Calu3 (cell line): ENCODE measurements at regions not wholly inside any gene's neighbourhood (a gene's known extent, or its start where the extent isn't known, plus 50 kb on each side); places are given as distances from the start of the nearest gene placed in this dataset.

ENCODE experiments used
- BruUV-seq: library from RNA; stranded (reverse); fragments of 400-500 nt; replicated peaks from 2 replicates; lab custom pipeline; 2021; lab: Mats Ljungman, UMichigan
- CTCF ChIA-PET: fragments of 300-600 bp; sonication (Branson Sonifier 250); formaldehyde crosslinking; loops from one replicate; lab custom pipeline; 2022; ENCODE audit warnings: antibody characterized with exemption; lab: Charles Lee
- DNase-seq: peaks from one replicate; pipeline ENCODE4 v3.0.0; 2022
- H3K27ac Mint-ChIP-seq: one replicate; pipeline ENCODE4 v1.8.0; 2022; ENCODE audit warnings: mixed read lengths; ENCODE audit not compliant: unreplicated experiment
- H3K27me3 Mint-ChIP-seq: one replicate; pipeline ENCODE4 v1.8.0; 2022; ENCODE audit warnings: mixed read lengths; ENCODE audit not compliant: unreplicated experiment
- H3K36me3 Mint-ChIP-seq: one replicate; pipeline ENCODE4 v1.8.0; 2022; ENCODE audit warnings: mild to moderate bottlenecking, moderate library complexity, mixed read lengths; ENCODE audit not compliant: insufficient read depth, unreplicated experiment
- H3K4me1 Mint-ChIP-seq: one replicate; pipeline ENCODE4 v1.8.0; 2022; ENCODE audit warnings: mild to moderate bottlenecking, low read depth, mixed read lengths; ENCODE audit not compliant: unreplicated experiment
- H3K4me3 Mint-ChIP-seq: one replicate; pipeline ENCODE4 v1.8.0; 2022; ENCODE audit warnings: mild to moderate bottlenecking, low read depth, moderate library complexity, mixed read lengths; ENCODE audit not compliant: unreplicated experiment
- H3K9me3 Mint-ChIP-seq: one replicate; pipeline ENCODE4 v1.8.0; 2022; ENCODE audit warnings: low read depth, mixed read lengths; ENCODE audit not compliant: unreplicated experiment
- intact Hi-C: fragments of 100-400 bp; cut with micrococcal nuclease; formaldehyde crosslinking; loops from one replicate; pipeline ENCODE4 v1.10.0; 2022; ENCODE audit not compliant: unreplicated experiment
- TF ChIP-seq, protein P1 (sequence below): fragments of 200-600 bp; IDR thresholded peaks from one replicate; pipeline ENCODE4 v1.8.0; 2022; ENCODE audit warnings: antibody characterized with exemption; ENCODE audit not compliant: unreplicated experiment

DNA sequence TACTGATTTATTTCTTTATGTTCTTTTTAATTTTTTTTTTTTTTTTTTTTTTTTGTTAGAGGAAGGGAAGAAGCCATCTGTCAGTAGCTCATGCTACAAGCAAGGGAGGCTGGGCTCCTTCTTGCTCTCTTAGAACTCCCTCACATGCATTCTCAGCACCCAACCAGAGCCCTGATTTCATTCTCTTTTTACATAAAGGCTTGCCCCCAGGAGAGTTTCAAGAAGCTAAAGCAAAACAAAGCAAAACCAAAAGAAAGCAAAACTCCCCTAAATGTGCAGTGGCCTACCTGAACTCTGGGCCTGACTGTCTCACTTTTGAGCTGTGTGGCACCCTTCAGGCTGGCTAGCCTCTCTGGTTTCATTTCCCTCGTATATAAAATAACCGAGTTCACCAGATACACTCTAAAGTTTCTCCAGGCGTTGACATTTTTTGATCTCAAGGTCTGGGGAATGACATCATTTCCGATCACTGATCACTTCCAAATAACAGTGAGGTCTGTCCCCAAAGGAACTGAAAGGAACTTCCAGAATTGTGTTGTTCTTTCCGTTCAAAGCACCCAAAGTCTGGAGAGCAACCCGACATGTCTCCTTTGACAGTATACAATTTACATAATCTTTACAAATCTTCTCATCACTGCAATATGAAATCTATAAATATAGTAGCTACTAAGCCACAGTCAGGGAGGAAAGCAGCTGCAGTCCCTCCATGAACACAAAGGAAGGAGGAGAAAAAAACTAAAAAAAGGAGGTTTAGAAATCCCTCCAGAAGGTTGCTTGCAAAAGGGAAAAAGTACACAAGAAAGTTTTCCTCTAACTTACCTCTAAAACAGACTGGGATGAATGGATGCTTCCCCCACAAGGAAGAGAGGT lies 145.6 kb upstream of the NCK2 start:
- Mint-ChIP-seq H3K4me1 (peaks cover 21% of the 10 kb centered on the region), H3K9me3 (no peaks in the 10 kb centered on the region), H3K4me3 (no peak overlapping the region), H3K36me3 (no peaks in the 10 kb centered on the region), H3K27me3 (no peaks in the 10 kb centered on the region), H3K27ac (no peak overlapping the region)
- no TSS peak for BruUV-seq
- DNase-seq = no peak
- intact Hi-C loops = no loop called here
- TF ChIP-seq, protein P1, sequence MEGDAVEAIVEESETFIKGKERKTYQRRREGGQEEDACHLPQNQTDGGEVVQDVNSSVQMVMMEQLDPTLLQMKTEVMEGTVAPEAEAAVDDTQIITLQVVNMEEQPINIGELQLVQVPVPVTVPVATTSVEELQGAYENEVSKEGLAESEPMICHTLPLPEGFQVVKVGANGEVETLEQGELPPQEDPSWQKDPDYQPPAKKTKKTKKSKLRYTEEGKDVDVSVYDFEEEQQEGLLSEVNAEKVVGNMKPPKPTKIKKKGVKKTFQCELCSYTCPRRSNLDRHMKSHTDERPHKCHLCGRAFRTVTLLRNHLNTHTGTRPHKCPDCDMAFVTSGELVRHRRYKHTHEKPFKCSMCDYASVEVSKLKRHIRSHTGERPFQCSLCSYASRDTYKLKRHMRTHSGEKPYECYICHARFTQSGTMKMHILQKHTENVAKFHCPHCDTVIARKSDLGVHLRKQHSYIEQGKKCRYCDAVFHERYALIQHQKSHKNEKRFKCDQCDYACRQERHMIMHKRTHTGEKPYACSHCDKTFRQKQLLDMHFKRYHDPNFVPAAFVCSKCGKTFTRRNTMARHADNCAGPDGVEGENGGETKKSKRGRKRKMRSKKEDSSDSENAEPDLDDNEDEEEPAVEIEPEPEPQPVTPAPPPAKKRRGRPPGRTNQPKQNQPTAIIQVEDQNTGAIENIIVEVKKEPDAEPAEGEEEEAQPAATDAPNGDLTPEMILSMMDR = no peak
- CTCF ChIA-PET = no interaction called here

DNA sequence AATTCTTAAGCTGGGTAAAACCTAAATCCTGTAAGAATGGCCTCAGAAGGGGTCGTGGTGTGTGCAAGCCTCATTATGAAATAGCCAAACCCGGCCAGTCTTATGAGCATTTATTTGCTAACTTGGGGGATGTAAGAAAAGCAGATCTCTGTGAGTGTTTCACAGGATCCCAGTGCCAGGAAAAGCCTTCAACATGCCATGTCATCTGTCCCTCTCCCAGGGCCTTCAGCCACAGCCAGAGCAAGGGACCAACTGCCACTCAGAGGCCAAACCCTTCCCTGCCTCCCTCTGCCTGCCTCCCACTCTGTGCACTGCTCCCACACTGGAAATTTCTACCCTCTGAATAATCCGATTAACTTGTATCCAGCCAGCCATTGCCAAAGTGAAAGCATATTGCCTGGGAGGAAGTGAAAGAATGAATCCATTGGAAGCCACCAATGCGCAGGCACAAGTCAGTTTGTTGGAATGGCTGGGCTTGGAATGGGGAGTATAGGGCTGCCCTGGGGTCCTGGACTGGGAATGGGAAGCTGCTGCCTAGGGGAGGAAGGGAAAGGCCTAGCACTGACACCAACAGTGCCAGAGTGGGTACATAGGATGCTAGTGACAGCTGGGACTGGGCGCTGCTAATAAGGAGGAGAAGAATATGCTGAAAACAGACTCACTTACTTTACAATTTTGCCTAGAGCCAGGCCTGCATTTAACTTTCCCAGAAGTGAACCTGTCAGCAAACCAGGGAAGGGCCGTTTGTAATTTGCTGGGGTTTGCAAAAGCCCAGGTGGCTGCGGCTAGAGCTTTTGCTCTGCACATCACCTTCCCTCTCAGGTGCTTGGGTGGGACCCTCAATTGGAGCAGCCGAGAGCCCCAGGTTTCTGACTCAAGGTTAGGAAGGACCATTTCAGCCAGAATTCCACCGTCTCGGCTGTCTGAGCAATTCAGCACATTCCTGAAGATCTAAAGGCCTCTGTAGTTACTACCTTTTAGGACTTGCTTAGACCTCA lies 146.6 kb upstream of the NCK2 start:
- TF ChIP-seq, protein P1 = no peak
- intact Hi-C loops = no loop called here
- BruUV-seq = no TSS peak
- CTCF ChIA-PET = interaction anchor here (0.6 to 3.2 kb wide), 2 partner anchors 21 to 623 kb away, joined by 4 to 12 read pairs; no protein-coding TSS in a partner anchor
- H3K27me3 Mint-ChIP-seq = no peaks in the 10 kb centered on the region
- no peaks in the 10 kb centered on the region for H3K9me3 Mint-ChIP-seq
- H3K27ac Mint-ChIP-seq = no peak overlapping the region
- H3K4me1 Mint-ChIP-seq = peaks cover 29% of the 10 kb centered on the region
- no peaks in the 10 kb centered on the region for H3K36me3 Mint-ChIP-seq
- H3K4me3 Mint-ChIP-seq = no peak overlapping the region
- DNase-seq = no peak

DNA sequence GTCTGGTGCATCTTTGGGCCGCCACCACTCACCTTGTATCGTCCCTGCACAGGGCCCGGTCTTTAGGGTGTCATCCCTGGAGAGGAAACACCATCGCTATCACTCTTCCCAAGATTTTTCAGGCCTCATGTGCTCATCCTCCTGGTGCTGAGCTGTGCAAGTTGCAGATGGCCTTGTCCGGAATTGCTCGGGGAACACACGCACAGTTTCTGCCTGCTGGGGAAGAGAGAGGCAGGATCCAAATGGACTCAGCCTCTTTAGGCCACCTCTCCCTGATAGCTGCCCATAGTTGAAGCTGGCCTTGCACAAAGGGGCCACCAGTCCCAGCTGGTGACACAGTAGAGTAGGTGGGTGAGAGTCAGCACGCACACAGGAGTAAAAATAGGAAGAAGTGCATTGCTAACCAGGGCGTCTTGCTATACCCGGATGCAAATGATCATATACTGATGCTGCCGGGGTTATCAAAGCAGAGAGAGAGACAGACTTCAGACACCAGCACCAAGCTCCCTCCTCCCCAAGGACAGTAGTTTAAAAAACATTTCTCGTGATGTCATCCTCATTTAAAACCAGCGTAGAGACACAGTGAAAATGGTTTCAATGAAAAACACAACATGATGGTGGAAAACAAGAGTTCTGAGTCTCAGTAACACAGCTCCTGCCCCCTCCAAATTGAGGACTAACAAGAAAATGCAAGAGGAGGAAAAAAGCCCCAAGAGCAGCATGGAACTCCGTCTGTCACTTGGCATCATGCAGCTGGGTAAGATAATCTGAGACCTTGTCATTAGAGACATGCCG lies 147.5 kb upstream of the NCK2 start:
- Mint-ChIP-seq H3K36me3 (no peaks in the 10 kb centered on the region), H3K4me1 (peaks cover 38% of the 10 kb centered on the region), H3K27ac (no peak overlapping the region), H3K4me3 (no peak overlapping the region), H3K27me3 (no peaks in the 10 kb centered on the region), H3K9me3 (no peaks in the 10 kb centered on the region)
- DNase-seq = no peak
- CTCF ChIA-PET = interaction anchor here (0.6 to 3.2 kb wide), 2 partner anchors 20 to 77 kb away, joined by 3 to 12 read pairs; no protein-coding TSS in a partner anchor
- intact Hi-C loops = no loop called here
- BruUV-seq = no TSS peak
- TF ChIP-seq, protein P1 = no peak
